KBM-7 (cell line): ENCODE measurements at regions not wholly inside any gene's neighbourhood (a gene's known extent, or its start where the extent isn't known, plus 50 kb on each side); places are given as distances from the start of the nearest gene placed in this dataset.

ENCODE experiments used
- DNase-seq: peaks from one replicate; pipeline ENCODE4 v3.0.0-alpha.2; 2015
- in situ Hi-C: fragments of 300-500 bp; cut with MboI; formaldehyde crosslinking; loops from 2 replicates; pipeline ENCODE4 v1.14.3; 2020; ENCODE audit warnings: low sequenced_read_pairs, low pct_unique_long_range_greater_than_20kb, mixed read lengths

- in situ Hi-C loops, result no loop called here
- DNase-seq, result no peak
These were observed 99.2 kb upstream of the FOXP4 start for GRCh38 chr6:41446907-41447545.

GRCh38 chr6:41448256-41448655, 97.9 kb upstream of the FOXP4 start:
- in situ Hi-C loops, result no loop called here
- no peak for DNase-seq

- in situ Hi-C loops, result no loop called here
- no peak for DNase-seq
These were observed 96.6 kb upstream of the FOXP4 start for GRCh38 chr6:41449399-41450245.

GRCh38 chr6:41450581-41450980, 95.6 kb upstream of the FOXP4 start:
- no peak for DNase-seq
- in situ Hi-C loops, result no loop called here

GRCh38 chr6:41451039-41451438, 95.1 kb upstream of the FOXP4 start:
- no peak for DNase-seq
- in situ Hi-C loops, result no loop called here

GRCh38 chr6:41451515-41452163, 94.5 kb upstream of the FOXP4 start:
- in situ Hi-C loops, result no loop called here
- DNase-seq, result no peak

GRCh38 chr6:41452763-41453162, 93.4 kb upstream of the FOXP4 start:
- in situ Hi-C loops, result no loop called here

GRCh38 chr6:41453244-41453643, 92.9 kb upstream of the FOXP4 start:
- in situ Hi-C loops, result no loop called here

More at GRCh38 chr6:41452763-41453162, 93.4 kb upstream of the FOXP4 start:
- DNase-seq, result no peak

GRCh38 chr6:41454189-41454789, 91.9 kb upstream of the FOXP4 start:
- DNase-seq, result no peak
- in situ Hi-C loops, result no loop called here

More at GRCh38 chr6:41453244-41453643, 92.9 kb upstream of the FOXP4 start:
- no peak for DNase-seq

- DNase-seq, result no peak
- in situ Hi-C loops, result no loop called here
These were observed 90.8 kb upstream of the FOXP4 start for GRCh38 chr6:41455410-41455809.

- no peak for DNase-seq
- in situ Hi-C loops, result no loop called here
These were observed 90.4 kb upstream of the FOXP4 start for GRCh38 chr6:41455818-41456217.

GRCh38 chr6:41457303-41457670, 88.9 kb upstream of the FOXP4 start:
- DNase-seq, result no peak
- in situ Hi-C loops, result no loop called here

GRCh38 chr6:41459738-41460137, 86.4 kb upstream of the FOXP4 start:
- DNase-seq, result no peak
- in situ Hi-C loops, result no loop called here

GRCh38 chr6:41460742-41461336, 85.3 kb upstream of the FOXP4 start:
- DNase-seq, result peak; percentile 29
- in situ Hi-C loops, result no loop called here

GRCh38 chr6:41462033-41462432, 84.1 kb upstream of the FOXP4 start:
- in situ Hi-C loops, result no loop called here
- DNase-seq, result no peak

GRCh38 chr6:41463062-41463930, 82.9 kb upstream of the FOXP4 start:
- in situ Hi-C loops, result no loop called here

GRCh38 chr6:41464019-41464418, 82.2 kb upstream of the FOXP4 start:
- DNase-seq, result no peak
- in situ Hi-C loops, result no loop called here

More at GRCh38 chr6:41463062-41463930, 82.9 kb upstream of the FOXP4 start:
- peak; percentile 57 for DNase-seq

- in situ Hi-C loops, result no loop called here
- no peak for DNase-seq
These were observed 81.7 kb upstream of the FOXP4 start for GRCh38 chr6:41464481-41464880.
